HCT116 (cell line): ENCODE measurements at regions not wholly inside any gene's neighbourhood (a gene's known extent, or its start where the extent isn't known, plus 50 kb on each side); places are given as distances from the start of the nearest gene placed in this dataset.

Experiments
- ATAC-seq: fragments of 200-7000 bp; cut with Tn5 transposase; 2 replicates; pipeline ENCODE4 v1.9.1; 2020; ENCODE audit warnings: mild to moderate bottlenecking, moderate library complexity
- BruUV-seq: library from RNA; stranded (reverse); fragments of 400-500 nt; replicated peaks from 2 replicates; lab custom pipeline; 2021; lab: Mats Ljungman, UMichigan
- CTCF ChIA-PET: fragments of 300-600 bp; sonication (Branson Sonifier 250); formaldehyde crosslinking; loops from one replicate; lab custom pipeline; 2021; ENCODE audit warnings: antibody characterized with exemption; lab: Charles Lee
- POLR2A ChIA-PET: fragments of 300-600, 350-600 bp; sonication (Branson Sonifier 250); formaldehyde crosslinking; loops from one replicate; lab custom pipeline; 2021; ENCODE audit warnings: antibody characterized with exemption; lab: Charles Lee
- RAD21 ChIA-PET, 2 experiments: fragments of 300-600 bp; sonication (Branson Sonifier 250); formaldehyde crosslinking; loops; one replicate each; lab custom pipeline; 2023; ENCODE audit warnings: low total read pairs in 2 of 2; ENCODE audit not compliant: uncharacterized antibody in 2 of 2, unreplicated experiment in 2 of 2, low non-redundant PET in 1 of 2; lab: Charles Lee
- DNase-seq: peaks from one replicate; pipeline ENCODE4 v3.0.0-alpha.2; 2010; ENCODE audit warnings: low read depth, low spot score
- H2AFZ ChIP-seq: fragments of 200-600 bp; shearing (Covaris generic), sonication (generic); 2 replicates; pipeline ENCODE4 v1.6.1; 2017; ENCODE audit warnings: low read depth, mixed run types, mixed read lengths, antibody characterized with exemption, low read length; ENCODE audit not compliant: poor library complexity, severe bottlenecking
- H3K27ac ChIP-seq: 2 replicates; pipeline ENCODE4 v1.5.1; 2012; ENCODE audit warnings: low read depth, low read length
- H3K27me3 ChIP-seq: fragments of 200-600 bp; sonication (generic); 2 replicates; pipeline ENCODE4 v1.6.1; 2016; ENCODE audit warnings: mixed run types, low read length, mixed read lengths; ENCODE audit not compliant: insufficient read depth
- H3K36me3 ChIP-seq, 2 experiments: fragments of 200-500 bp in 1 of 2; fragments of 200-600 bp in 1 of 2; sonication (Bioruptor generic) in 1 of 2; sonication (generic) in 1 of 2; 2 replicates each; pipeline versions ENCODE4 v1.5.1 to v1.6.1; 2014 to 2016; ENCODE audit warnings: low read length in 2 of 2, inconsistent platforms in 1 of 2, mixed read lengths in 1 of 2, mixed run types in 1 of 2; ENCODE audit not compliant: insufficient read depth in 2 of 2, control insufficient read depth in 1 of 2
- H3K4me1 ChIP-seq, 2 experiments: fragments of 200-600 bp in 1 of 2; sonication (generic) in 1 of 2; 2 replicates each; pipeline versions ENCODE4 v1.5.1 to v1.6.1; 2012 to 2017; ENCODE audit warnings: low read length in 2 of 2, inconsistent platforms in 1 of 2, mild to moderate bottlenecking in 1 of 2, mixed read lengths in 1 of 2, mixed run types in 1 of 2, moderate library complexity in 1 of 2; ENCODE audit not compliant: insufficient read depth in 2 of 2, control insufficient read depth in 1 of 2
- H3K4me2 ChIP-seq: fragments of 200-600 bp; sonication (generic); 2 replicates; pipeline ENCODE4 v1.6.1; 2017; ENCODE audit warnings: mixed run types, low read length, mixed read lengths
- H3K4me3 ChIP-seq, 2 experiments: fragments of 200-600 bp in 1 of 2; sonication (generic) in 1 of 2; replicated peaks in 1 of 2; 2 replicates each; pipeline ENCODE4 v1.5.1; 2011 to 2016; ENCODE audit warnings: low read length in 2 of 2, control low read depth in 1 of 2, low read depth in 1 of 2, mild to moderate bottlenecking in 1 of 2, mixed read lengths in 1 of 2, mixed run types in 1 of 2
- H3K79me2 ChIP-seq: fragments of 200-600 bp; sonication (generic); 2 replicates; pipeline ENCODE4 v1.6.1; 2017; ENCODE audit warnings: mild to moderate bottlenecking, mixed run types, low read length, moderate library complexity, mixed read lengths; ENCODE audit not compliant: insufficient read depth
- H3K9ac ChIP-seq: fragments of 200-600 bp; sonication (generic); 2 replicates; pipeline ENCODE4 v1.6.1; 2016; ENCODE audit warnings: low read length, mixed read lengths
- H3K9me2 ChIP-seq: fragments of 200-600 bp; sonication (generic), shearing (Covaris generic); 2 replicates; pipeline ENCODE4 v1.6.1; 2017; ENCODE audit warnings: mixed run types, mild to moderate bottlenecking, moderate library complexity; ENCODE audit not compliant: insufficient read depth
- H3K9me3 ChIP-seq, 2 experiments: fragments of 200-500 bp in 1 of 2; fragments of 200-600 bp in 1 of 2; sonication (Bioruptor generic) in 1 of 2; sonication (generic) in 1 of 2; 2 replicates each; pipeline ENCODE4 v1.6.1; 2014 to 2017; ENCODE audit warnings: low read length in 2 of 2, mixed read lengths in 2 of 2, inconsistent platforms in 1 of 2, low read depth in 1 of 2, mild to moderate bottlenecking in 1 of 2, mixed run types in 1 of 2, moderate library complexity in 1 of 2; ENCODE audit not compliant: control insufficient read depth in 1 of 2, insufficient read depth in 1 of 2
- H4K20me1 ChIP-seq: fragments of 200-600 bp; sonication (generic), shearing (Covaris generic); 2 replicates; pipeline ENCODE4 v1.6.1; 2017; ENCODE audit warnings: mixed run types, mild to moderate bottlenecking, moderate library complexity; ENCODE audit not compliant: insufficient read depth
- CBX3 ChIP-seq: IDR thresholded peaks from 2 replicates; pipeline ENCODE4 v1.6.1; 2012; ENCODE audit warnings: low read depth
- CEBPB ChIP-seq: IDR thresholded peaks from 2 replicates; pipeline ENCODE4 v1.6.1; 2012; ENCODE audit warnings: low read depth
- EGR1 ChIP-seq: IDR thresholded peaks from 2 replicates; pipeline ENCODE4 v1.6.1; 2012; ENCODE audit warnings: low read depth
- ELF1 ChIP-seq: IDR thresholded peaks from 2 replicates; pipeline ENCODE4 v1.6.1; 2012; ENCODE audit warnings: low read depth, borderline replicate concordance
- EZH2 ChIP-seq: fragments of 200-600 bp; sonication (generic); IDR thresholded peaks from 2 replicates; pipeline ENCODE4 v1.6.1; 2017; ENCODE audit warnings: antibody characterized with exemption, mixed run types
- FOSL1 ChIP-seq: IDR thresholded peaks from 2 replicates; pipeline ENCODE4 v1.6.1; 2012; ENCODE audit warnings: low read depth
- JUND ChIP-seq: IDR thresholded peaks from 2 replicates; pipeline ENCODE4 v1.6.1; 2012
- POLR2AphosphoS5 ChIP-seq: IDR thresholded peaks from 2 replicates; pipeline ENCODE4 v1.6.1; 2011; ENCODE audit warnings: mild to moderate bottlenecking, low read depth, low read length, moderate library complexity
- RAD21 ChIP-seq: IDR thresholded peaks from 2 replicates; pipeline ENCODE4 v1.6.1; 2012; ENCODE audit warnings: low read depth, mild to moderate bottlenecking
- SIN3A ChIP-seq: IDR thresholded peaks from 2 replicates; pipeline ENCODE4 v1.6.1; 2012; ENCODE audit warnings: low read depth
- SP1 ChIP-seq: IDR thresholded peaks from 2 replicates; pipeline ENCODE4 v1.6.1; 2012; ENCODE audit warnings: low read depth
- SRF ChIP-seq: IDR thresholded peaks from 2 replicates; pipeline ENCODE4 v1.6.1; 2012; ENCODE audit warnings: low read depth
- YY1 ChIP-seq: IDR thresholded peaks from 2 replicates; pipeline ENCODE4 v1.6.1; 2011; ENCODE audit warnings: low read length, low read depth, moderate library complexity, mild to moderate bottlenecking; ENCODE audit not compliant: insufficient replicate concordance; ENCODE audit errors: extremely low read depth
- ZFX ChIP-seq: fragments of 450-650 bp; IDR thresholded peaks from 2 replicates; pipeline ENCODE4 v1.6.1; 2017
- intact Hi-C: fragments of 100-400 bp; cut with micrococcal nuclease; formaldehyde crosslinking; loops from 2 replicates; pipeline ENCODE4 v1.10.0; 2022
- TF ChIP-seq, protein P1 (sequence below): IDR thresholded peaks from 2 replicates; pipeline ENCODE4 v1.6.1; 2012
- TF ChIP-seq, protein P2 (sequence below), 3 experiments: fragments of 200-600 bp in 1 of 3; sonication (generic) in 1 of 3; IDR thresholded peaks in 2 of 3; conservative IDR thresholded peaks in 1 of 3; 2 replicates each; pipeline ENCODE4 v1.5.1; 2012 to 2017; ENCODE audit warnings: low read depth in 2 of 3, low read length in 2 of 3, antibody characterized with exemption in 1 of 3, borderline replicate concordance in 1 of 3, control low read depth in 1 of 3, mild to moderate bottlenecking in 1 of 3, mixed read lengths in 1 of 3, mixed run types in 1 of 3, moderate library complexity in 1 of 3; ENCODE audit not compliant: insufficient read depth in 1 of 3
- TF ChIP-seq, protein P3 (sequence below): IDR thresholded peaks from 2 replicates; pipeline ENCODE4 v1.6.1; 2012
- TF ChIP-seq, protein P4 (sequence below): IDR thresholded peaks from 2 replicates; pipeline ENCODE4 v1.6.1; 2011; ENCODE audit warnings: mild to moderate bottlenecking, low read length, moderate library complexity; ENCODE audit not compliant: insufficient replicate concordance; ENCODE audit errors: extremely low read depth
- TF ChIP-seq, protein P5 (sequence below): IDR thresholded peaks from 2 replicates; pipeline ENCODE4 v1.6.1; 2012; ENCODE audit warnings: low read depth

DNA sequence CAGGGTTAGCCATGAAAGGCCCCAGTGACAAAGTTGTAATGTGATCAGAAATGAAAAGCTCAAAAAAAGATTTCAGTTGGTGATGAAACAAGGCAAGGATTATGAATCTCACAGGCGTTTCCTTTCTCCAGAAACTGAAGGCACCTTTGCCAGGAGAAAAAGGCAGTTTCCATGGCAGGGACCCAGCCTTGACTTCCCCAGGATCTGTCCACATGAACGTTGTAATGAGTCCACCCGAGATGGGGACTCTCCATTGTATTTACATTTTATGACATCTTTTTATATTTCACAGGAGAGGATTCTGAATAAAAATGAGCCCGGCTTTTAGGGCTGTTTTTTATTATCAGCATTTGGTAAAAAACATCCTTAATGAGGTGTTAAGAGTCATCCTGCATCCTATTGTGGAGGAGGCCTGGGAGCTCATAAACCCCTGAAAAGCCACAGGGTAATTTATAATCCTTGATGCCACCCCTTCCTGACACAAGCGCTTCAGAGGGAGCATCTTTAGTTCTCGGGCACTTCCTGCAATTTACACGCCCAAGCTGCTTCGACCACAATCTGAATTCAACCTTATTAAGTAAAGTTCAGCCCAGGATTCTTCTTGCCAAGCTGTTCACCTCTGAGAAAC lies 74.1 kb upstream of the SALL4 start:
- Histone ChIP-seq H3K9me2 (no peaks in the 10 kb centered on the region), H3K4me2 (no peak overlapping the region), H3K36me3 (no peaks in the 10 kb centered on the region), H4K20me1 (no peaks in the 10 kb centered on the region), H3K79me2 (no peaks in the 10 kb centered on the region), H3K27me3 (no peaks in the 10 kb centered on the region), H3K4me1 (no peaks in the 10 kb centered on the region), H3K9me3 (no peaks in the 10 kb centered on the region), H3K4me3 (no peak overlapping the region), H3K27ac (no peak overlapping the region), H3K9ac (no peak overlapping the region), H2AFZ (no peak overlapping the region)
- POLR2A ChIA-PET, result interaction anchor here (1.5 kb wide), 1 partner anchor 111 kb away, joined by 3 read pairs; no protein-coding TSS in a partner anchor
- intact Hi-C loops, result no loop called here
- CTCF ChIA-PET, result no interaction called here
- DNase-seq (no peak), ATAC-seq (no peak)
- BruUV-seq, result no TSS peak
- TF ChIP-seq, protein P1, sequence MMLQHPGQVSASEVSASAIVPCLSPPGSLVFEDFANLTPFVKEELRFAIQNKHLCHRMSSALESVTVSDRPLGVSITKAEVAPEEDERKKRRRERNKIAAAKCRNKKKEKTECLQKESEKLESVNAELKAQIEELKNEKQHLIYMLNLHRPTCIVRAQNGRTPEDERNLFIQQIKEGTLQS, result no peak
- no peak for TF ChIP-seq SIN3A
- TF ChIP-seq, protein P2, sequence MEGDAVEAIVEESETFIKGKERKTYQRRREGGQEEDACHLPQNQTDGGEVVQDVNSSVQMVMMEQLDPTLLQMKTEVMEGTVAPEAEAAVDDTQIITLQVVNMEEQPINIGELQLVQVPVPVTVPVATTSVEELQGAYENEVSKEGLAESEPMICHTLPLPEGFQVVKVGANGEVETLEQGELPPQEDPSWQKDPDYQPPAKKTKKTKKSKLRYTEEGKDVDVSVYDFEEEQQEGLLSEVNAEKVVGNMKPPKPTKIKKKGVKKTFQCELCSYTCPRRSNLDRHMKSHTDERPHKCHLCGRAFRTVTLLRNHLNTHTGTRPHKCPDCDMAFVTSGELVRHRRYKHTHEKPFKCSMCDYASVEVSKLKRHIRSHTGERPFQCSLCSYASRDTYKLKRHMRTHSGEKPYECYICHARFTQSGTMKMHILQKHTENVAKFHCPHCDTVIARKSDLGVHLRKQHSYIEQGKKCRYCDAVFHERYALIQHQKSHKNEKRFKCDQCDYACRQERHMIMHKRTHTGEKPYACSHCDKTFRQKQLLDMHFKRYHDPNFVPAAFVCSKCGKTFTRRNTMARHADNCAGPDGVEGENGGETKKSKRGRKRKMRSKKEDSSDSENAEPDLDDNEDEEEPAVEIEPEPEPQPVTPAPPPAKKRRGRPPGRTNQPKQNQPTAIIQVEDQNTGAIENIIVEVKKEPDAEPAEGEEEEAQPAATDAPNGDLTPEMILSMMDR (IDR thresholded peaks at IDR 0.05 in 2 of 3, conservative IDR thresholded peaks at IDR 0.05 in 1 of 3; ENCODE audit: borderline replicate concordance in 1 of 3, insufficient read depth in 1 of 3, low read depth in 2 of 3, low read length in 2 of 3), result no peak
- TF ChIP-seq, protein P3, sequence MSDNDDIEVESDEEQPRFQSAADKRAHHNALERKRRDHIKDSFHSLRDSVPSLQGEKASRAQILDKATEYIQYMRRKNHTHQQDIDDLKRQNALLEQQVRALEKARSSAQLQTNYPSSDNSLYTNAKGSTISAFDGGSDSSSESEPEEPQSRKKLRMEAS, result no peak
- TF ChIP-seq CEBPB, result no peak
- TF ChIP-seq FOSL1, result no peak
- no peak for TF ChIP-seq SP1
- no peak for TF ChIP-seq ZFX
- no peak for TF ChIP-seq ELF1
- TF ChIP-seq YY1, result no peak
- TF ChIP-seq CBX3, result no peak
- TF ChIP-seq EZH2, result no peak
- TF ChIP-seq, protein P4, sequence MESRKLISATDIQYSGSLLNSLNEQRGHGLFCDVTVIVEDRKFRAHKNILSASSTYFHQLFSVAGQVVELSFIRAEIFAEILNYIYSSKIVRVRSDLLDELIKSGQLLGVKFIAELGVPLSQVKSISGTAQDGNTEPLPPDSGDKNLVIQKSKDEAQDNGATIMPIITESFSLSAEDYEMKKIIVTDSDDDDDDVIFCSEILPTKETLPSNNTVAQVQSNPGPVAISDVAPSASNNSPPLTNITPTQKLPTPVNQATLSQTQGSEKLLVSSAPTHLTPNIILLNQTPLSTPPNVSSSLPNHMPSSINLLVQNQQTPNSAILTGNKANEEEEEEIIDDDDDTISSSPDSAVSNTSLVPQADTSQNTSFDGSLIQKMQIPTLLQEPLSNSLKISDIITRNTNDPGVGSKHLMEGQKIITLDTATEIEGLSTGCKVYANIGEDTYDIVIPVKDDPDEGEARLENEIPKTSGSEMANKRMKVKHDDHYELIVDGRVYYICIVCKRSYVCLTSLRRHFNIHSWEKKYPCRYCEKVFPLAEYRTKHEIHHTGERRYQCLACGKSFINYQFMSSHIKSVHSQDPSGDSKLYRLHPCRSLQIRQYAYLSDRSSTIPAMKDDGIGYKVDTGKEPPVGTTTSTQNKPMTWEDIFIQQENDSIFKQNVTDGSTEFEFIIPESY, result no peak
- no peak for TF ChIP-seq EGR1
- TF ChIP-seq RAD21, result no peak
- TF ChIP-seq, protein P5, sequence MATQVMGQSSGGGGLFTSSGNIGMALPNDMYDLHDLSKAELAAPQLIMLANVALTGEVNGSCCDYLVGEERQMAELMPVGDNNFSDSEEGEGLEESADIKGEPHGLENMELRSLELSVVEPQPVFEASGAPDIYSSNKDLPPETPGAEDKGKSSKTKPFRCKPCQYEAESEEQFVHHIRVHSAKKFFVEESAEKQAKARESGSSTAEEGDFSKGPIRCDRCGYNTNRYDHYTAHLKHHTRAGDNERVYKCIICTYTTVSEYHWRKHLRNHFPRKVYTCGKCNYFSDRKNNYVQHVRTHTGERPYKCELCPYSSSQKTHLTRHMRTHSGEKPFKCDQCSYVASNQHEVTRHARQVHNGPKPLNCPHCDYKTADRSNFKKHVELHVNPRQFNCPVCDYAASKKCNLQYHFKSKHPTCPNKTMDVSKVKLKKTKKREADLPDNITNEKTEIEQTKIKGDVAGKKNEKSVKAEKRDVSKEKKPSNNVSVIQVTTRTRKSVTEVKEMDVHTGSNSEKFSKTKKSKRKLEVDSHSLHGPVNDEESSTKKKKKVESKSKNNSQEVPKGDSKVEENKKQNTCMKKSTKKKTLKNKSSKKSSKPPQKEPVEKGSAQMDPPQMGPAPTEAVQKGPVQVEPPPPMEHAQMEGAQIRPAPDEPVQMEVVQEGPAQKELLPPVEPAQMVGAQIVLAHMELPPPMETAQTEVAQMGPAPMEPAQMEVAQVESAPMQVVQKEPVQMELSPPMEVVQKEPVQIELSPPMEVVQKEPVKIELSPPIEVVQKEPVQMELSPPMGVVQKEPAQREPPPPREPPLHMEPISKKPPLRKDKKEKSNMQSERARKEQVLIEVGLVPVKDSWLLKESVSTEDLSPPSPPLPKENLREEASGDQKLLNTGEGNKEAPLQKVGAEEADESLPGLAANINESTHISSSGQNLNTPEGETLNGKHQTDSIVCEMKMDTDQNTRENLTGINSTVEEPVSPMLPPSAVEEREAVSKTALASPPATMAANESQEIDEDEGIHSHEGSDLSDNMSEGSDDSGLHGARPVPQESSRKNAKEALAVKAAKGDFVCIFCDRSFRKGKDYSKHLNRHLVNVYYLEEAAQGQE, result no peak
- no peak for TF ChIP-seq SRF
- TF ChIP-seq JUND, result no peak
- no peak for TF ChIP-seq POLR2AphosphoS5
- RAD21 ChIA-PET, result no interaction called here
